SKM-1 (cell line): ENCODE measurements at regions not wholly inside any gene's neighbourhood (a gene's known extent, or its start where the extent isn't known, plus 50 kb on each side); places are given as distances from the start of the nearest gene placed in this dataset.
"Not testable (repeated sequence)": the region's sequence is repeated elsewhere in the genome, so short reads cannot be mapped to it uniquely, and the experiment has no call there.

Source experiments
- DNase-seq: peaks from one replicate; lab custom pipeline; 2025; ENCODE audit not compliant: unreplicated experiment; lab: John Stamatoyannopoulos, UW

DNA sequence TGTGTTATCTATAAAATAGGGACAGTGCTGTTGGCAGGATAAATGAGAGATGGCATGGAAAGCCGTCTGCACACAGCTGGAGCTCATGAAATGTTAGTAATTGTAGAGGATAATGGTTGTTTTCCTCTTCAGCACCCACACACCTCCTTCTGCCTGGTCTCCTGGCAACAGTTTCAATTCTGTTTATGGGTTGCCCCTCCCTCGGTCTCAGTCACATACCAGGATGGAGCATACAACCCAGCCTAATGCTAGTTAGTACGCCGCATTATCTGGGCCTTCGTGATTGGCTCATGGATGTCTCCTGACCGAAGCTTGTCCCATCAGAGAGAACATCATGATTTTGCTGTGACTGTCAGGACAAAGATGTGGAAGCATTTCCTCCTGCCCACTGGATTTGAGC is 126.2 kb upstream of the WSCD1 start:
- DNase-seq = no peak

DNA sequence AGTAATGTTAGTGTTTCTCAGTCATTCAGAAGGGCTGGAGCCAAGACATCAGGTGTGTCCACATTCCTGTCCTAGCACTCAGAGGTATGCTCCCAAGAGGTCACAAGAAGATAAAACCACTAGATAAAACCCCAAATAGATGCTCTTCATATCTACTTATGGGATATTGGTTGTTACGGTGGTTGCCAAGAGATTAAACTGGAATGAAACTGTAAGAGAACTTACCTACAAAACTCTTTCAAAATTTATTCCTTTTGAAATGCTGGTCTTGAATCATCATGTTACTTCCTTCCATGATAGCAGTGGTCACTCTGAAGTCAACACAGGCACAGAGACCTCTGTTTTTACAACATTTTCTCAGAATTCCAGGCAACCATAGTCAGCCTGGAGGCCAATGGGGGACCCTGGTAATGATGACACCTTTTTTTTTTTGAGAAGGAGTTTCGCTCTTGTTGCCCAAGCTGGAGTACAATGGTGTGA is 122.4 kb upstream of the WSCD1 start:
- no peak for DNase-seq

DNA sequence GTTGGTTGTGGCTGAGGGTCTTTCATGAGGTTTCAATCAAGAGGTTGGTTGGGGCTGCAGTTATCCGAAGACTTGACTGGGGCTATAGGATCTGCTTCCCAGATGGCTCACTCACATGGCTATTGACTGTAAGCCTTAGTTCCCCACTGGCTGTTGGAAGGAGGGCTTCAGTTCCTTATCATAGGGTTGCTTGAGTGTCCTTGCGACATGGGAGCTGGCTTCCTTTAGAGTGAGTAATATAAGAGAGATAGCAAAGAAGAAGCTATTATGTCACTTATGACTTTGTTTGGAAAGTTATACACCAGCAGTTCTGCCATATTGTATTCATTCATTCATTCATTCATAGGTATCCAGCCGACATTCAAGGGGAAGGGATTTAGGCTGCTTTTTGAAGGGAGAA is 121.4 kb upstream of the WSCD1 start:
- DNase-seq = no peak

DNA sequence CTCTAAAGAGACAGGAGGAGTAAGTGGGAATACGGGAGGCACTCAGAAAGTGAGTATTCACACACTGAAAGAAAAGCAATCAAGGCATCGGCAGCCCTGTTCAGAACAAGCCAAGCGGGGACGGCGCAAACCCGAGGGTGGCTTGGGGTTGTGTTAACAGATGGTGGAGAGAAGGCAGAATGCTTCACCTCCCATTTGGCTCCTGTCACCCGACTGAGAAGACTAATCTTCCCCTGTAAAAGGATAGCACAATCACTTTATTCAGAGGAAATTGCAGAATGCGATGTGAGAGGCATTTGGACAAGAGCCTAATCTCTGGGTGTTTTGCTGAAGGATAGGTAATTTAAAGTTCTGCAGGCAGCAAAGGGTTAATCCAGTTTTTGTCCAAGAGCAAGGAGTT is 119.3 kb upstream of the WSCD1 start:
- no peak for DNase-seq

DNA sequence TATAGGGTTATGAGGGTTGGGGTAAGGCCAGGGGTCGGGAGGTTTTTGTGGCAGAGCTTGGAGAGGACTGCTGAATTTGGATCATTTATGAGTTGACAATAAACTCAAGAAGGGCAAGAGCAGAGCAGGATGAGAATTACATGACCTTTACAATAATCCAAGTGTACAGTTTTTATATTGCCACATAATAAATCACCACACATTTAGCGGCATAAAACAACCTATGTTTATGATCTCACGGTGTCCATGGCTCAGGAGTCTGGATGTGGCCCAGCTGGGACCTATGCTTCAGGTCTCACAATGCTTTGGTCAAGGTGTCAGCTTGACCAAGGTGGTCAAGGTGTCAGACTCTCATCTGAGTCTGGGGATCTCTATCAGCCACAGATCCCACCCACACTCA is 118.3 kb upstream of the WSCD1 start:
- DNase-seq = no peak

DNA sequence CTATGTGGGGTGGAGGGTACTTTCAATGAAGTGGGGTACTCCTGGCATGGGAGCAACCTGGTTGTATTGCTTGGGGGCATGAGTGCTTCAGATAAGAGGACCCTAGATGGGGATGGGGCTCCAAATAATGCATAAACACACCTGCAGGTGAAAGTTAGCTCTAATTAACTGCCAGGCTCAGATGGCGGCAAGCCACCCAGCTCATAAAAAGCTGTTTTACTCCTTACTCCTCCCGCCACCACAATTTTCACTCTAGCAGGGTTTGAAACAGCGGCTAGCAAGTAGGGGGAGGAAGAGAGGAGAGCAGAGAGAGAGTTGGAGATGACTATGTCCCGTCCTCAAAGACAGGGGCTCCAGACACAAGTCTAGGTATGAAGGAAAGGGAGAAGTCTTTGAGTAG is 117.7 kb upstream of the WSCD1 start:
- DNase-seq = no peak

DNA sequence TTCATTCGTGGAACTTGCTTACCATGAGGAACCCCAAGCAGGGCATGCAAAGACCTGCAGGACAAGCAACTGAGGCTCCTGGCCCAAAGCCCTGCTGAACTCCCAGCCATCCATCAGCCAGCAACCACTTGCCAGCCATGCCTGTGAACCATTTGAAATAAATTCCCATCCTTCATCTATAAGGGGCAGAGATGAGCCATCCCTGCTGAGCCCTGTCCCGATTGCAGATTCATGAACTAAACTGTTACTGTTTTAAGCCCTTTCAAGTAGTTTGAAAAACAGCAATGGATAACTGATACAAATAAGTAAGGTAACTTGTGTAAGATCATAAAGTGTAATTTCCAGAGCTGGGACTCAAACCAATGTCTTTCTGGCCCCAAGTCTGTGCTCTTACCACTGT is 114.4 kb upstream of the WSCD1 start:
- DNase-seq = no peak

DNA sequence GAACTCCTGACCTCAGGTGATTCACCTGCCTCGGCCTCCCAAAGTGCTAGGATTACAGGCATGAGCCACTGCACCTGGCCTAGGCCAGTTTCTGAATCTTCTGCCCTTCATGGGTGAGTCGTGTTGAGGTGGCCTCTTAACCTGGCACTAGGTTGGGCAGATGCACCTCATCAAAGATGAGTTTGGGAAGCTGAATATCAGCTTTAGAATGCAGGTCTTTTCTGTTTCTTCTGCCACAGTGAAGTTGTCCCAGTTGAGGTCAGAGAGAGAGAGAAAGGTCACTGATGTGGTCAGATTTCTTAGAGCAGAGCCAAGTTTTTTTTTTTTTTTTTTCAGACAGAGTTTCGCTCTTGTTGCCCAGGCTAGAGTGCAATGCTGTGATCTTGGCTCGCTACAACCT is 111.3 kb upstream of the WSCD1 start:
- DNase-seq = no peak

DNA sequence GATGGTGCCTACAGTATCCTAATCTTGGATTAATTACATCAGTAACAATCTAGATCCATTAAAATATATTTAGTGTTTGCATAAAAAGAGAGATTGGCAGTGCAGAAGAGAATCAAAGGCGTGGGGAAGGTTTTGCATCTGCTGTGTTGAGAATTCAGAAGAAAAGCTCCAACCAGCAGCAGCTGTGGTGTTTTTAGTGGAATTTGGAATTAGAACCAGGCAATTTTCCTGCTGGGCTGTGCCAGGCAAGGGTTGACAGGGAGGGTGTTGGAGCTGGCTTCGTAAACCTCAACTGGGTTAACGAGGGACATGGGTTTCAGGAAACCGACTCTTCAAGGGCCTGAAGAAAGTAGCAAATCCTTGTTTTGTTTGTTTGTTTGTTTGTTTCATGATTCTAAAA is 107.8 kb upstream of the WSCD1 start:
- DNase-seq = no peak

DNA sequence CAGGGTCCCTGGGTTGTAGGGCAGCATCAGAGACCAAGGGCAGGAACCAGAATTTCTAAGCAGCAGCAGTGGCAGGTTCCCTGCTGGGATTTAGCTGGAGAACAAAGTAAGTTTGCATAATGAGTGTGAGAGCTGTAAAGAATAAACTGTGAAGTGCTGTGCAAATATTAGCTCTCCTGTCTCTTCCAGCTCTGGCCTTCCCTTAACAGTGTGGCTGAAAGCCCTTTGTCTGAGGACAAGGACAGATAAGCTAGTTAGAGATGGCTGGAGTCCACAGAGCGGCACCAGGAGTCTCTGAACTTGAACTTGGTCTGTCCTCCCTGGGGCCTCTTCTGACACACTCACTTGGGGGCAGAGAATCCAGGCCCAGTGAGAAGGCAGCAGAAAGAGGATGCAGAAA is 98.2 kb upstream of the WSCD1 start:
- no peak for DNase-seq

DNA sequence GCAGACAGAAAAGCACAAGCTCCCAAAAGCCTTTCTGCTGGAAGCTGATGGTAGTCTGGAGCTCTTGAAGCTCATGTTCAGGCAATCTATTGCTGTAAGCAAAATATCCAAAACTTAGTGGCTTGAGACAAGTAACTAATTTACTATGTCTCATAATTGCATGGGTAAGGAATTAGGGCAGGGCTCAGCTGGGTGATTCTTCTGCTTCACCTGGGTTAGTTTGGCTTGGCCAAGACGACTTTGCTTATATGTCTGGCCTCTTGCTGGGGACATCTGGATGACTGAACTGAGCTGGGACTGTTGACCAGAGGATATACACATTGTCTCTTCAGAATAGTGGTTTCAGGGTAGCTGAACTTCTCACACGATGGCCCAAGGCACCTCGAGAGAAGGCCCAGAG is 96.8 kb upstream of the WSCD1 start:
- no peak for DNase-seq

DNA sequence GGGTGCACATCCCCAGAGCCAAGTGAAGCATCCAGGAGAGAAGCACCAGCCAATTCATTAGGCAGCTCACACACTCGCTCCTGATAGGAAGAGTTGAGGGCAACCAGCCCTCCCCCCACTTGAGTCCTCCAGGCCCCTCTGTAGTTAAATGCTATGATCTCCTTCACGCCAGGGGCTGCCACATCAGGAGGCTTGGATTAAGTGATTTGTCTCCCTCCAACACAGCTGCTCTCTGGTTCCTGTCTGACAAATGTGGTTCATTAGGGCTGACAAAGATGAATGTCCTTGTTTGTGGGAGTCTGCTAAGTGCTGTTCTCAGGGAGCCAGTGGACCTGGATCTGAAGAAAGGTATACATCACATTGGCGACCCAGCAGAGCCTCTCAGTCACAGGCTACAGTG is 94.5 kb upstream of the WSCD1 start:
- no peak for DNase-seq

DNA sequence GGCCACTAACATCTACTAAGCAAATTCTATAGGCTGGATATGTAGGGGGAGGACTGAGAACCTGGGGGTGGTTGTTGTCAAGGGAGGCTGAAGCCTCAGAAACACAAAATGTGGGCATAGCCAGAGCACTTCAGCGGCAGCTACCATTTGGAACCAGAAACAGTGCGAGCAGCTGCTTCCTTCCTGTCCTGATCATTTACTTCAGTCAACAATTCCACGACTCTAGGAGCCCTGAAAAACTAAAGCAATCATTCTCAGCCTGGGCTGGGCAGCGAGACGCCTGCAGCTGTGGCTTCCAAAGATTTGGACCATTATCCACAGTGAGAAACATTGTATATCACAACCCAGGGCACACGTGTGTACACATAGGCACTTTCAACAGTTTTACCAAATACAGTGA is 93.9 kb upstream of the WSCD1 start:
- no peak for DNase-seq

DNA sequence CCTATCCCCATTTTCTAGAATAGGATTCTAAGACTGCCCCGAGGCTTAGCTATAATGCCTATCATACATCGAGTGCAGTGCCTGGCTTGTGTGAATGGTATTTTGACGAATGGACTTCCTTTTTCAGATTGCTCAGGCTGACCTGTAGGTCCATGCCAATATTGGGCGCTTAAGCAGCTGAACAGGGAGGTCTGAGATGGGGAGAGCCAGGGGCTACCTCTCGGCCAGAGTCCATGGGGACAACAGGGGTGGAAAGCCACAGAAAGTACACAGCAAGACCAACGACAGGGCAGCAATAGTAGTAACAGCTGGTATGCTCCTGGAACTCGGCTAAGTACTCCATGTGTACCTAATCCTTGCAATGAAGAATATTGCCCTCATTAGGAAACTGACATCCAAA is 91.7 kb upstream of the WSCD1 start:
- no peak for DNase-seq

DNA sequence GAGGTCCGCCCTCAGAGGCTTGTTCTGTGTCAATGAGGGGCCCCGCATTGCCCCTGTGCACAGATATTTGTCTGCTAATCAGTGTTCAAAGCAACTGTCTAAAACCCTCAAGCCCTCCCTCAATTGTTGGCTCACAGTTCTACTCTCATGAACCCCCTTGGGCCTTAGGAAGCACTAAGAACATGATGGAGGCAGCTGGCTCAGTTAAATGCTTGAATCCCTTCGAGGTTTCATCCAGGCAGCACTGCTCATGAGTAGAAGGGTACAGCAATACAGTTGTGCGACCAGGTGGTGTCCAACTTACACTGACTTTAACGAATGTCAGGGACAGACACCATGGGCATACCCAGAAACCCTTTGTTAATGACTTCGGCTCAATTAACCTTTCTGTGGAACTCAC is 89.2 kb upstream of the WSCD1 start:
- no peak for DNase-seq

DNA sequence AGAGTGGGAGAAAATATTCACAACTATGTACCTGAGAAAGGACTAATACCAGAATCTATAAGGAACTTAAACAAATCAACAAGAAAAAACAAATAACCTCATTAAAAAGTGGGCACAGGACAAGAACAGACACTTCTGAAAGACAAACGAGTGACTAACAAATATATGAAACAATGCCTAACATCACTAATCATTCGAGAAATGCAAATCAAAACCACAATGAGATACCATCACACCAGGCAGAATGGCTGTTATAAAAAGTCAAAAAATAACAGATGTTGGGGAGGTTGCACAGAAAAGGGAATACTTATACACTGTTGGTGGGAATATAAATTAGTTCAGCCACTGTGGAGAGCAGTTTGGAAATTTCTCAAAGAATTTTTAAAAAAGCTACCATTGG is 83.5 kb upstream of the WSCD1 start:
- DNase-seq = no peak

DNA sequence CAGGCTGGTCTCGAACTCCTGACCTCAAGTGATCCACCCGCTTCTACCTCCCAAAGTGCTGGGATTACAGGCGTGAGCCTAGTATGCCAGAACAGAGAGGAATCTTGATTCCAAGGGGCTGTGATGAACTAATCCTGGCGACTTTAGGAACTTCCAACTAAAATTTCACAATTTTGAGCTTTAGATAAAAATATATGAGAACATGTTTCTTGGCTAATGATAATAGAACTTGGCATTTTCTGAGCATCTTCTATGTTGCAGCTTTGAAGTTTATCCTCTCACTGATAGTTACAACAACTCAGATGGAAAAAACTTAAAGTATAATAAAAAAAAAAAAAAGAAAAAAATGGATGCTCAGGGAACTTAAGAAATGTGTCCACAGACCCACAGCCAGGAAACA is 69.8 kb upstream of the WSCD1 start:
- DNase-seq = no peak

DNA sequence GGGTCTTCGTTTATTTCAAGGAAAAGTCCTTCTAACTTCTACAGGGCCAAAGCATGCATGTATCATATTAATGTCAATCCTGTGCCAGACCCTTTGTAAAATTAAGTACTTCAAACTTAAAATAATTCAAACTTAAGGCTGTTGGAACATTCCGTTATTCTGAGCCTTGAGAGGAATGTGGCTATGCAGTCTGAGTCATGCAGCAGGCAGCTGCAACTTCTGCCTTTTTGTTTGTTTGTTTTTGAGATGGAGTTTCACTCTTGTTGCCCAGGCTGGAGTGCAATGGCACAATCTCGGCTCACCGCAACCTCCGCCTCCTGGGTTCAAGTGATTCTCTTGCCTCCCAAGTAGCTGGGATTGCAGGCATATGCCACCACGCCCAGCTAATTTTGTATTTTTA is 67.0 kb upstream of the WSCD1 start:
- DNase-seq = not testable (repeated sequence)

DNA sequence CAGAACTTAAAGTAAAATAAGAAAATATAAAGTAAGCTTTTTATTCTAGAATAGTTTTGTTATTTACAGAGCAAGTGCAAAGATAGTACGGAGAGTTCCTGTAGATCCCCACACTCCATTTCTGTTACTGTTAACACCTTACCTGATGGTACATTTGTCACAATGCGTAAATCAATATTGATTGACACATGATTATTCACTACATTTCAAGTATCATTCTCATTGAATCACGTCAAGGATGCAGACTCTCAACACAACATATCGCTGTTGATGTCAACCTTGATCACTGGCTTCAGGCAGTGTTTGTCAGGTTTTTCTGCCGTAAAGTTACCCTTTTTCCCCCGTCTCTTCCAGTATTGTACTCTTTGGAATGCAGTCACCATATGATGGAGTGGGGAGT is 64.2 kb upstream of the WSCD1 start:
- no peak for DNase-seq

DNA sequence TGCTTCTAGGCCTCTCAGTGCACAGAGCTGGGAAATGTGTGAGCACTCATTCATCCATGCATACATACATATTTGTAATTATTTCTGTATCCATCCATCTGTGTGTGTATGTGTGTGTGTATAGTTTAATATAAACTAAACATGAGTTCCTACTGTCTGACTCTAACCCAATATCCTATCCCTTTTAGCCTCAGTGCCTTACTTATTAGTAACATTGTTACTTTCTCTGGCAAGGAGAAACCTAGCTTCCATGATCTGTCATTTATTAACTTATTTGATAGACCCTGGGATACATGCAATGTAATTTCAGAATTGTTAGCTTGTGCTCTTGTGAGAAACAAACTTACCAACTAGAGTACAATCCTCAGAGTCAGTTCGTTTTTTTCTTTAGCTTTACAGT is 59.0 kb upstream of the WSCD1 start:
- DNase-seq = no peak

DNA sequence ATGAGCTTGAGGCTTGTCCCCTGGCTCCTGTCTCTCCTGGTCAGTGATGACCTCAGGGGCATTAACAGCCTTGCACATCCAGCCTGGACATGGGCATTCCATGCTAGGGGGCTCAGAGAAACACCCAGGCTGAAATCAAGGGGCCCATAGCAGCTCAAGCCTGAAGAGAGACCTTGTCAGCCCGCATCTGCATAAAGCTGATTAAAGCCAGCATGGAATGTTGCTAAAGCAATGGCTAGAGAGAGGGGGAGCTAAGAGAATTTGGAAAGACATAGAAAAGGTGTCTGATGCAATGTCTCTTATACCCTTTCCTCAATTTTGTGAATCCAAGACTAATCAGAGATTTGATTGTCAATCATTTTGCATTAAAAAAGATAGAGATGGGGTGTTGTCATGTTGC is 51.4 kb upstream of the WSCD1 start:
- DNase-seq = no peak

DNA sequence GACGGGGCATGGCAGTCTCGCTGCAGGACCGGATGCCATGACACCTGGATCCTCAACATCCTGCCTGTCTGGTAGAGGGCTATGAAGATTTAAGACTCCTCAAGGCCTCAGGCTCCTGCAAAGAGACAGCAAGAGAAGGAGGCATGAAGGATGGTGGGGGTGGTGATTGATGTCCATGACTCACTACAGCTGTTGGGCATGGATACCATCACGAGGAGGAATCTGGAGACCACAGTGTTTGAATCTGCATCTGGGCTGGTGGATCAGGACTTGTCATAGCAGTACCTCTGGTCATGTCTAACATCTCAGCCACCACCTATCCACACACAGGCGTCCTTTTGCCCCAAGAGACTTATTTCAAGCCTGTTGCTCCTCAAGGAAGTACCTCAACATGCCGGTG is 50.2 kb upstream of the WSCD1 start:
- DNase-seq = no peak

DNA sequence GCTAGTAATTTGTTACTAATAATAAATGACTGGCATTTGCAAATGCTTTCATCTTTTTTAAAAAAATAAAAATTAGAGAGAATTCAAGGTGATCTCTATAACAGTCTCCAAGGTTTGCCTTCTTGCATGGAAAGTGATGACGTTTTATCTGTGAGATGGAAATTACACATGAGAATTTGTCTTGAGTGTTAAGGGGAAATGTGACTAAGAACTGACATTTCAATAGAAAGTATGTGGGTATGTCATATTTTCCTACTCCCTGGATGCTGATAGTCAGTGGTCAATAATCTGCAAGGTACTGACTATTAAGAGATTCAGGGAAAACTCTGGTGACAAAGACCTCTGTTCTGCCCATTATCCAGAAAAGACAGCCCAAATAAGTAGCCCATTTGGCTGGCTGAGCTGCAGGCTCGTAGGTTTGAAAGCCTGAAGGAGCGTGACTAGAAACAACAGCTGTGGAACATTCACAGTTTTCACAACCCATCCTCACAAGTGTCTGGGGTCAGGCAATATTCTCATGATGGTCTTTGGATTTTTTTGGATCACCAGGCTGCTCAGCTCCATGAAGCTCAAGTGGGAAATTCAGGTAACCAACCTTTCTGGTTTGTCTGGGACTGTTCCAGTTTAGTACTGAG is 49.7 kb upstream of the WSCD1 start:
- DNase-seq = no peak
